Tongue (tissue), 1 donor: ENCODE measurements at regions not wholly inside any gene's neighbourhood (a gene's known extent, or its start where the extent isn't known, plus 50 kb on each side); places are given as distances from the start of the nearest gene placed in this dataset.
A peak's percentile ranks its signal among the peaks of the same experiment; 100 is the strongest.

Source experiments
- DNase-seq: peaks from one replicate; pipeline ENCODE4 v3.0.0-alpha.2; 2015

- DNase-seq = peak; percentile 10
Measured at GRCh38 chr3:168289471-168290008, 193.8 kb upstream of the GOLIM4 start.

- DNase-seq = no peak
Measured at GRCh38 chr3:168288511-168289401, 193.0 kb upstream of the GOLIM4 start.

DNA sequence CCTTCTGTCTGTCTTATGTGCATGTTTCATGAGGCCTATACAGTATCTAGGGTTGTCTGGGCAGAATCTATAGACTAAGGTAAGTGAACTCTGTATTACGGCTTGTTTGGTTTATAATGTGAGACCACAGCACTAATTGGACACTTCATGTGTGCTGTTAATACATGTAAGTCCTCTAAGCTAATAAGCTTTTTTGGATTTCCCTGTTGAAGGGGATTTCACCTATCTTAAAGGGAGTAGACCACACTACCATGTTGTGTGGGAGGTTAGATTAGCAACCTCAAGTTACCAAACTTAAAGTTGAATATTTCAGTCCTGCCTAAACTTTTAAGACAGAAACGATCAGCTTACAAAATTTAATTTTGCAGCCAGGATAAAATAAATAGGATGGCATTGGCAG, 189.8 kb upstream of the GOLIM4 start:
- no peak for DNase-seq

- DNase-seq = no peak
Measured at GRCh38 chr3:168284728-168285127, 189.0 kb upstream of the GOLIM4 start.

DNA sequence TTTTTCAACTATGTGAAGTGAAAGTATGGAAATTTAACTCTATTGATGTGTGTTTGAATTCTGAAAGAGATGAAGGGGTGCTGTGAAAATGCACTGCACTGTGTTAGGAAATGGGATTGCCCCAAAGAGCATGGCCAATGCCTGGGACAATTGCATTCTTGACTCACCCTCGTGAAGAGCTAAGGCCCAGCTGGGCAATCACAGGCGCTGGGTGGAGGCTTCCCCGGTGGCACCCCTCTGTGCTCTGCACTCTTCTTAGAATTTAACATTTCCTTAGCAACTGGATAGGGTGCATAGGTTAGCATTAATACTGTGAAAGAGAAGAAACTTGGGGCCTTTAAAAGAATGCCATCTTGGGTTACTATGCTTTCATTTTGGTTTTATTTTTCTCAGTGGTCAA, 179.9 kb upstream of the GOLIM4 start:
- no peak for DNase-seq

- no peak for DNase-seq
Measured at GRCh38 chr3:168273917-168274316, 178.2 kb upstream of the GOLIM4 start.

DNA sequence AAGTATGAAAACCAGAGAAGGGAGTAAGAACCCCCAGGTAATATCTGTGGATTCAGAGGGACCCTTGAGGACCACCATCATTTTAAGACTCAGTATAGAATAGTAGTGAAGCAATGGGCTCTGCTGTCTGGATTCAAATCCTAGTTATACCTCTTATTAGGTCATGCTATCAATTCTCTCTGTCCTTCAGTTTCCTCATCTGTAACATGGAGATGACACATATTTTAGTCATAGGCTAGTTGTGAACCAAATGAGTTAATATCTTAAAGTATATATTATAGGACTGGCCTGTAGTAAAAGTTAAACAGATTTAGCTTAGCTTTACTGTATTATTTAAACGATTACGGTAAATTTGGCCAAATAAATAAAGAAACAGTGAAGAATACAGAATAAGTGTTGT, 177.3 kb upstream of the GOLIM4 start:
- no peak for DNase-seq

GRCh38 chr3:168272343-168272985, 176.7 kb upstream of the GOLIM4 start:
- no peak for DNase-seq

GRCh38 chr3:168271932-168272331, 176.2 kb upstream of the GOLIM4 start:
- no peak for DNase-seq

DNA sequence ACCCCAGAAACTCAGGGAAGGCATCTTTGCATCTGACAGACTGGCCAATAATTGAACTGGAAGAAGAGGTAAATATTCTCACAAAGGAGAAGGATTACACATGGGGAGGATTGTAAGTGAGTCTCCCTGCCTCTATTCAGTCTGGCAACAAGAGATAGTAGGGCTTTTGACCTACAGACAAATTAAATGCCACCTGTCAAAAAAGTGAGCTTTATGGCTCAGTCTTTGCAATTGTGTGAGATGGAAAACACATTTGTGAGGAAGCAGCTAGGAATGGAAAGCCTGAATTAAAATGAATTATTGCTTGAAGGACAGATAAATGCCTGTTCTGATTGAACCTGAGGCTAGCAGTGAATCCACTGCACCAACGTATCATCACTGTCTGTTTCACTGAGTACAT, 173.3 kb upstream of the GOLIM4 start:
- DNase-seq = no peak

DNA sequence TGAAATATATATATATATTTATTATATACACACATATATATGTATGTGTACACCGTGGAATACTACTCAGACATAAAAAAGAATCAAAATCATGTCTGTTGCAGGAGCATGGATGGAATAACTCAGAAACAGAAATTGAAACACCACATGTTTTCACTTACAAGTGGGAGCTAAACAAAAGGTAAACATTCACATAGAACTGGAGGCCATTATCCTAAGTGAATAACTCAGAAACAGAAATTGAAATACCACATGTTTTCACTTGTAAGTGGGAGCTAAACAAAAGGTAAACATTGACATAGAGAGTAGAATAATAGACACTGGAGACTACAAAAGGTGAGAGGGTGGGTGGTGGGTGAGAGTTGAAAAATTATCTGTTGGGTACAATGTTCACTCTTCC, 171.5 kb upstream of the GOLIM4 start:
- DNase-seq = no peak

DNA sequence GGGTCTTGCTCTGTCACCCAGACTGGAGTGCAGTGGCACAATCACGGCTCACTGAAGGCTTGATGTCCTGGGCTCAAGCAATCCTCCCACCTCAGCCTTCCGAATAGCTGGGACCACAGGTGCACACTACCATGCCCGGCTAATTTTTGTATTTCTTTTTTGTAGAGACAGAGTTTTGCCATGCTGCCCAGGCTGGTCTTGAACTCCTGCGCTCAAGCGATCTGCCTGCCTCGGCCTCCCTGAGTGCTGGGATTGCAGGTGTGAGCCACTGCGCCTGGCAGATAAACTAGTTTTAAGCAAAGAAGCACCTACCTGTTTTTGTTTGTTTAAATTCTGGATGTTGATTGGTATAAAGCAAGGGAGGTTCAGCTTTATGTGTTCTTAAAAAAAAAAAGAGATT, 170.6 kb upstream of the GOLIM4 start:
- no peak for DNase-seq

DNA sequence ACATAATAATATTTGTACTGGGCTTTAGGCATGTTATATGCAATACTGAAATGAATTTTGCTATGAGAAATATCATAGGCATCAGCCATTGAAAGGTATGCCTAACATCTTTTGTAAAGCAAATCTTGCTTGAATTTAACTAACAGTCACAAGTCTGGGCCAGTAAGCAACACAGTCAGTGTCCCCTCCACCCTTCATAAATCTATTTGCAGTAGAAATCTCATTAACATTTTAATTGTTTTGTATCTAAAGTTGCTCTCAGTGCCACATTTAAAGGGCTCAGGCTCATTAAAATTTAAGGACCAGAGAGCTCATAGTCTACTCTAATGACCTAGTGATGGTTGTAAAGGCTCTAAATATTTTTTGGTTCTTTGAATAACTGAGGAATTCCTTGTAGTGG, 167.2 kb upstream of the GOLIM4 start:
- no peak for DNase-seq

GRCh38 chr3:168260859-168261258, 165.1 kb upstream of the GOLIM4 start:
- no peak for DNase-seq

GRCh38 chr3:168251371-168251770, 155.6 kb upstream of the GOLIM4 start:
- no peak for DNase-seq

DNA sequence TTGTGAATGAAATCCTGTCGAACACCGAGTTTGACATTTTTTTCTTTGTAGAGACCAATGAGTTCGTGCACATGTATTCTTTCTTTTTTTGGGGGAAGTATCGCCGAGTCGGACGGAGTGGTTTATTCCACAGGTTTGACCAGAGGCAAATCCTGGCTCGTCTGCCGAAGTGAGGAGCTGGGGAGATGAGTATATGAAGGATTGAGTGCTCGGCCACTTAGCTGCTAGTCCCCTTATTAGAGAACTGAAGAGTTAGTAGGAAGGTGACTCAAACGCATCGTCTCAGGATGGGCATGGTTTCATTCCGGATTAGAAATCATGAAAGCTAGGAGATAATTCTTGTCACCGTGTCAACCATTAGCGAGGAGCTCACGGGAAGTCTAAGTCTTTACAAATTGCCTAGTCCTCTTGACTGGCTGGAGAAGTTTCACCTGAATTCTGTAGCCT, 154.7 kb upstream of the GOLIM4 start:
- DNase-seq = peak; percentile 28

- peak; percentile 85 for DNase-seq
Measured at GRCh38 chr3:168249550-168250414, 154.1 kb upstream of the GOLIM4 start.

- peak; percentile 58 for DNase-seq
Measured at GRCh38 chr3:168249205-168249549, 153.5 kb upstream of the GOLIM4 start.

DNA sequence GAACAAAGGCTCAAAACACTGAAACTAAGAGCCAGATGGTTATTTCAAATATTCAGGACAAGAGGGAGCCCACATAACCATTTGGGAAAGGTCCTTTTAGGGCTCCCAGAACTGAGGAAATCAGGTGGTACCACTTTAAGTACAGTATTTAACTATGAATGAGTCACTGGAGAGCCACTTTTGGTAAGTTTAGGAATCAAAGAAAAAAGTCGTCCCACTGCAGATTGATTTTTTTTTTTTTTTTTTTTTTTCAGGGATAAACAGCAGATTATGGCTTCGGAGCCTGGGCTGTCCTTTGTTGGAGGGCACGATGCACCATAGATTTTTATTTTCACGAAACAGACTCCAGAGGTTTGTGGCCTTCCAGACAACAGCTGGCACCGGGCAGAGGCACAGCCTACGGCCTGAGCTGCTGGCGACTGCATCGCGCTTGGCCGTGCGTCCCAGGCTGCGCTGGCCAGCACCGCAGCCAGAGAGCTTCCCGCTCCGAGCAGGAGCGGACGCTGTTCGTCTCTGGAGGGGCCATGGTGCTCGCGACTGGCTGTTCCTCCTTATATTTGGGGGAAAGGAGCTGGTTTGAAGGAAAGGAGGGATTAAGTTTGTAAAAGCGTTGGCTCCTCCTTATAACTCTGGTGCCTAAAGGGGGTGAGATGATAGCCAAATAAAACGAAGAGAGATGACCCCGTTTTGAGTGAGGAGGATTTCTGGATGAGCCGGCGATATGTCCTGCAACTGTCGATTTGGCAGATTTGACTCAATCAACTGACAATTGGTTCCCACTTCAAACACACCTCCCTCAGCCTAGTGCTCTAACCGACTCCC, 152.9 kb upstream of the GOLIM4 start:
- peak; percentile 54 for DNase-seq

DNA sequence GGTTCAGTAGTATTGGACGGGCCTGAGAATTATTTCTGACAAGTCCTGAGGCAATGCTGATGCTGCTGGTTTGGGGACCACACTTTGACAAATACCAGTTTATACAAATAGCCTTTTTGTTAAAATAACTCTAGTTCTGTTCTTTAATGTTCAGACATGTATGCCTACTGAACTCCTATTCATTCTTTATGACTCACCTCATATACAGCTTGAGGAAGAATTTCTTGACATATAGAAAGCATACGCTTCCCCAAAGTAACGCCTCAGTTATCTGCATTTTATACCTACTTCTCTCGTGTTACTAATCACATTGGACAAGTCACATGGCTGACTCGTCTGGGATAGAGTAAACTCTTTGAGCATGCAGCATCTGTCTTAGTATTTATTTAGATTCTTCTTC, 145.4 kb upstream of the GOLIM4 start:
- DNase-seq = no peak

DNA sequence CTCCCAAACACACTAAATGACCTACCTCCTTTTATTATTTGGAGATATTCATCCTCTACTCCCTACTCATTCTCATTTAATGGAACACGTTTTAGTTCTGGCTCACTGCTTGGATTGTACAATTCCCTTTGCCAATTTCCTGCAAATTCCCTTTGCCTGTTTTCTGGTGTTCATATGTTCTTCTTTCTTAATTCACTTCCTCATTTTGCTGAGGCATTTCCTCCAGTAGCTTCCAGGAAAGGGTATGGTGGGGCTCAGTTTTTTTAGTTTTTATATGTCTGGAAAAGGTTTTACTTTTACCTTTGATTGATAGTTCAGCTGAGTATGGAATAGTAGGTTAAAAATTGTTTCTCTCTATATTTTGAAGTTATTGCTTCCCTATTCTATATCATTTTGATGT, 143.6 kb upstream of the GOLIM4 start:
- no peak for DNase-seq

DNA sequence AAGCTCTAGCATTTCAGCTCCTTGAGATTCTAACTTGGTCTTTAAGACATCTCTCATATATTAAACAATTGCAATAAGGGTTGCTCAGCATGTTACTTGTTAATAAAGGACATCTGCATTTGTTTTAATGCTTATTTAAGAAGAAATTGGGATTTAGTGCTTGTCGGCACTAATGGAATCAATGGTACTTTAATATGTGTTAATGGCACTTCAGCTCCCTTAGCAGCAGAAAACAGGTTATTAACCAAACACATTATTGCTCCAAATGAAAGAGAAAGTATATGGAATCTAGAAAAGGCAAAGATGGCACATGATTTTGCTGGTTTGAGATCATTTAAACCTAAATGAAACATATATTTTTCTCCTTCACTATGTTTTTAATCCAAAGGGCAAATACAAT, 137.3 kb upstream of the GOLIM4 start:
- DNase-seq = no peak
